ENCODE measurements at regions not wholly inside any gene's neighbourhood (a gene's known extent, or its start where the extent isn't known, plus 50 kb on each side); places are given as distances from the start of the nearest gene placed in this dataset.

- no peak for DNase-seq
Observed at GRCh38 chr7:115116773-115117715, 195.2 kb downstream of the MDFIC start.

- no peak for DNase-seq
Observed at GRCh38 chr7:115113776-115114175, 191.9 kb downstream of the MDFIC start.

- no peak for DNase-seq
Observed at GRCh38 chr7:115113131-115113530, 191.2 kb downstream of the MDFIC start.

- DNase-seq, result no peak
Observed at GRCh38 chr7:115110523-115110922, 188.6 kb downstream of the MDFIC start.

- DNase-seq, result no peak
Observed at GRCh38 chr7:115106316-115106715, 184.4 kb downstream of the MDFIC start.

- no peak for DNase-seq
Observed at GRCh38 chr7:115102738-115103137, 180.8 kb downstream of the MDFIC start.

GRCh38 chr7:115101199-115101598, 179.3 kb downstream of the MDFIC start:
- DNase-seq, result no peak

- DNase-seq, result no peak
Observed at GRCh38 chr7:115099906-115100305, 178.0 kb downstream of the MDFIC start.

GRCh38 chr7:115097175-115097671, 175.3 kb downstream of the MDFIC start:
- DNase-seq, result peak; percentile 27

- peak; percentile 34 for DNase-seq
Observed at GRCh38 chr7:115096262-115096661, 174.4 kb downstream of the MDFIC start.

- no peak for DNase-seq
Observed at GRCh38 chr7:115094163-115094562, 172.3 kb downstream of the MDFIC start.

- DNase-seq, result no peak
Observed at GRCh38 chr7:115088893-115089292, 167.0 kb downstream of the MDFIC start.

- no peak for DNase-seq
Observed at GRCh38 chr7:115087437-115087836, 165.5 kb downstream of the MDFIC start.

- no peak for DNase-seq
Observed at GRCh38 chr7:115086146-115086841, 164.4 kb downstream of the MDFIC start.

- no peak for DNase-seq
Observed at GRCh38 chr7:115085421-115085820, 163.5 kb downstream of the MDFIC start.

GRCh38 chr7:115083935-115084334, 162.0 kb downstream of the MDFIC start:
- DNase-seq, result no peak

GRCh38 chr7:115081772-115082171, 159.9 kb downstream of the MDFIC start:
- no peak for DNase-seq

GRCh38 chr7:115078851-115079250, 157.0 kb downstream of the MDFIC start:
- DNase-seq, result no peak

- DNase-seq, result no peak
Observed at GRCh38 chr7:115078386-115078785, 156.5 kb downstream of the MDFIC start.

- DNase-seq, result no peak
Observed at GRCh38 chr7:115070311-115070710, 148.4 kb downstream of the MDFIC start.

Measured in right hindlimb (tissue), 1 donor.